ENCODE measurements at regions not wholly inside any gene's neighbourhood (a gene's known extent, or its start where the extent isn't known, plus 50 kb on each side); places are given as distances from the start of the nearest gene placed in this dataset.

GRCh38 chr3:128515-129172 is 67.9 kb upstream of the CHL1 start:
- TF ChIP-seq CTCF (conservative IDR thresholded peaks at IDR 0.05 in 1 of 2, IDR thresholded peaks at IDR 0.05 in 1 of 2; ENCODE audit: extremely low read depth in 1 of 2, insufficient read depth in 1 of 2, low read depth in 1 of 2, low read length in 2 of 2) (no peak), EZH2 (IDR thresholded peaks at IDR 0.05; ENCODE audit: borderline replicate concordance, low read length) (no peak)
